ENCODE measurements at regions not wholly inside any gene's neighbourhood (a gene's known extent, or its start where the extent isn't known, plus 50 kb on each side); places are given as distances from the start of the nearest gene placed in this dataset.

- no peak for DNase-seq
- H3K4me3 ChIP-seq, result no peak overlapping the region
- no peaks in the 10 kb centered on the region for H3K4me1 ChIP-seq (ENCODE audit: insufficient read depth)
- intact Hi-C loops (cut with DNase I), result loop anchor here in 1 of 4 donors (10.0 kb wide), 1 partner anchor 562 kb away; no protein-coding TSS in a partner anchor
- no peaks in the 10 kb centered on the region for H3K36me3 ChIP-seq
- no peaks in the 10 kb centered on the region for H3K9me3 ChIP-seq
- no peak overlapping the region for H3K27ac ChIP-seq
- TF ChIP-seq CTCF (IDR thresholded peaks at IDR 0.05), result no peak
- TF ChIP-seq POLR2A (IDR thresholded peaks at IDR 0.05), result no peak
- no peak for TF ChIP-seq EP300 (IDR thresholded peaks at IDR 0.05)
- 79 to 93% (median 88%) methylated on average over 1 of the region's 1 CpG for WGBS, 3 donors
- no peaks in the 10 kb centered on the region for H3K27me3 ChIP-seq
Observed at GRCh38 chr13:50537029-50537428, 306.5 kb downstream of the DLEU7 start.

- no peaks in the 10 kb centered on the region for H3K27me3 ChIP-seq
- no peak overlapping the region for H3K27ac ChIP-seq
- H3K9me3 ChIP-seq, result no peaks in the 10 kb centered on the region
- no peak for DNase-seq
- H3K4me1 ChIP-seq (ENCODE audit: insufficient read depth), result no peaks in the 10 kb centered on the region
- TF ChIP-seq EP300 (IDR thresholded peaks at IDR 0.05) (no peak), POLR2A (IDR thresholded peaks at IDR 0.05) (no peak), CTCF (IDR thresholded peaks at IDR 0.05) (no peak)
- H3K4me3 ChIP-seq, result no peak overlapping the region
- no peaks in the 10 kb centered on the region for H3K36me3 ChIP-seq
- intact Hi-C loops (cut with DNase I), result loop anchor here in 1 of 4 donors (10.0 kb wide), 1 partner anchor 565 kb away; no protein-coding TSS in a partner anchor
Observed at GRCh38 chr13:50539791-50540530, 303.5 kb downstream of the DLEU7 start.

GRCh38 chr13:50543141-50543540 lies 300.4 kb downstream of the DLEU7 start:
- H3K4me3 ChIP-seq, result no peak overlapping the region
- TF ChIP-seq EP300 (IDR thresholded peaks at IDR 0.05), result no peak
- TF ChIP-seq CTCF (IDR thresholded peaks at IDR 0.05), result no peak
- no peak for TF ChIP-seq POLR2A (IDR thresholded peaks at IDR 0.05)
- H3K36me3 ChIP-seq, result no peaks in the 10 kb centered on the region
- no peak for DNase-seq
- no peaks in the 10 kb centered on the region for H3K4me1 ChIP-seq (ENCODE audit: insufficient read depth)
- H3K27ac ChIP-seq, result no peak overlapping the region
- no peaks in the 10 kb centered on the region for H3K9me3 ChIP-seq
- intact Hi-C loops (cut with DNase I), result no loop called here
- 54 to 76% (median 62%) methylated on average over 2 of the region's 2 CpGs for WGBS, 3 donors
- H3K27me3 ChIP-seq, result no peaks in the 10 kb centered on the region

- Histone ChIP-seq H3K27me3 (no peaks in the 10 kb centered on the region), H3K4me3 (no peak overlapping the region), H3K27ac (no peak overlapping the region), H3K9me3 (no peaks in the 10 kb centered on the region), H3K4me1 (ENCODE audit: insufficient read depth) (no peaks in the 10 kb centered on the region), H3K36me3 (no peaks in the 10 kb centered on the region)
- WGBS, 3 donors, result 13 to 18% (median 15%) methylated on average over 6 of the region's 6 CpGs
- DNase-seq, result no peak
- TF ChIP-seq POLR2A (IDR thresholded peaks at IDR 0.05), result no peak
- TF ChIP-seq CTCF (IDR thresholded peaks at IDR 0.05), result no peak
- TF ChIP-seq EP300 (IDR thresholded peaks at IDR 0.05), result no peak
- intact Hi-C loops (cut with DNase I), result no loop called here
Observed at GRCh38 chr13:50543782-50544181, 299.7 kb downstream of the DLEU7 start.

Data from ovary (tissue), 7 donors.